Kidney (tissue), 13 donors: ENCODE measurements at regions not wholly inside any gene's neighbourhood (a gene's known extent, or its start where the extent isn't known, plus 50 kb on each side); places are given as distances from the start of the nearest gene placed in this dataset.

Experiments
- DNase-seq, 5 donors: peaks; one replicate each; pipeline ENCODE4 v3.0.0-alpha.2; 2013 to 2020
- FAIRE-seq: peaks from 2 replicates; lab custom pipeline; 2012; peaks lifted over from hg19 to GRCh38; lab: Jason Lieb, UNC
- H3K27ac ChIP-seq, 2 donors: one replicate each; pipeline ENCODE4 v1.7.0; 2013; ENCODE audit warnings: low read depth in 2 of 2, low read length in 2 of 2, inconsistent platforms in 1 of 2
- H3K27me3 ChIP-seq: one replicate; pipeline ENCODE4 v1.7.1; 2013; ENCODE audit warnings: low read length, inconsistent platforms; ENCODE audit not compliant: control insufficient read depth, insufficient read depth
- H3K36me3 ChIP-seq, 3 donors: one replicate each; pipeline versions ENCODE4 v1.7.0 to v1.7.1; 2013; ENCODE audit warnings: low read length in 3 of 3, control low read depth in 1 of 3, inconsistent platforms in 1 of 3; ENCODE audit not compliant: insufficient read depth in 3 of 3, control insufficient read depth in 2 of 3
- H3K4me1 ChIP-seq, 3 donors: one replicate each; pipeline versions ENCODE4 v1.7.0 to v1.7.1; 2013; ENCODE audit warnings: low read length in 3 of 3, inconsistent platforms in 1 of 3, low read depth in 1 of 3; ENCODE audit not compliant: control insufficient read depth in 2 of 3, insufficient read depth in 2 of 3
- H3K4me3 ChIP-seq, 3 donors: one replicate each; pipeline versions ENCODE4 v1.7.0 to v1.8.1; 2013; ENCODE audit warnings: low read length in 3 of 3, control low read depth in 1 of 3, inconsistent platforms in 1 of 3
- H3K9ac ChIP-seq, 3 donors: one replicate each; pipeline versions ENCODE4 v1.7.0 to v1.7.1; 2013; ENCODE audit warnings: low read length in 3 of 3, control low read depth in 1 of 3, inconsistent platforms in 1 of 3
- H3K9me3 ChIP-seq, 3 donors: one replicate each; pipeline versions ENCODE4 v1.7.0 to v1.7.1; 2013; ENCODE audit warnings: low read length in 3 of 3, control low read depth in 1 of 3, inconsistent platforms in 1 of 3; ENCODE audit not compliant: control insufficient read depth in 2 of 3, insufficient read depth in 1 of 3
- intact Hi-C: fragments of 100-400 bp; cut with DNase I; formaldehyde crosslinking; loops from one replicate; pipeline ENCODE4 v1.11.1; 2022
- TF ChIP-seq, protein P1 (sequence below): IDR thresholded peaks from 3 replicates; pipeline ENCODE4 v1.5.1; 2012; ENCODE audit warnings: mild to moderate bottlenecking, moderate library complexity, borderline replicate concordance; ENCODE audit not compliant: insufficient read depth; ENCODE audit errors: extremely low read depth
- donor health status: control.
- donor health status: control.
- donor health status: control.
- donor health status: control.
- donor health status: control.
- donor health status: DM: yes; HTN: yes; CAD: no.
- donor health status: Normal renal cell carcinoma (clear cell type).

DNA sequence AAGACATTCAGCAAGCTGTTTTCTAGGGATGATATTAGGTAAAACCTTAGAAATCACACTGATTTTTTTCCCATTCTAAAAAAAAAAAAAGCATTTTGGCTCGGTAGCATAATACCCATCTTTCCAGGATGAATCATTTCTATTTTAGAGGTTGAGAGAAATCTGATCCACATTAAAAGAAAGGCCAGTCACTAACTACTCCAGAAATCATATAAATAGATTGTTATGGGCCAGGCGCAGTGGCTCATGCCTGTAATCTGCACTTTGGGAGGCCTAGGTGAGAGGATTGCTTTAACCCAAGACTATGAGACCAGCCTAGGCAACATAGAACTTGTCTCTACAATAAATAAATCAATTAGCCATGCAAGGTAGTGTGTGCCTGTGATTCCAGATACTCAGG lies 164.3 kb downstream of the BAMBI start:
- intact Hi-C loops = no loop called here

DNA sequence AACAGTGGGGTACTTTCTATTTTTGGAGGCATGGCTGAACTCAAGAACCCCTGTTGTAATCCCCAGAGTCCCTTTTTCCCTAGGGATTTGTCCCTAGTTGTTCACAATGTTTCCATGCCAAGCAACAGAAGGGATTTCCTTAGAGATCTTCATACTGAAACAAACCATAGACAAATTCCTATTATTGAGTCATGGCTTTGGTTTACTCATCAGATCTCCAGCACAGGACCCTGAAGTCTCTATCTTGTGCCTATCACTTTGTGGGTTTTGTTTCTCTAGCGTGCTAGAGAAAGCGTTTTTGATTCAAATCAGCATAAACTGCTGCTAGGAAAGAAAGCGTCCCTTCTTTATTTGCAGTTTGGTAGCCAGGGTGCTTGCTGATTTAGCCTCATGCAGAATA lies 165.0 kb downstream of the BAMBI start:
- DNase-seq (no peak), FAIRE-seq (no peak)
- Histone ChIP-seq H3K27ac (no peak overlapping the region), H3K27me3 (no peaks in the 10 kb centered on the region), H3K4me1 (no peaks in the 10 kb centered on the region), H3K9me3 (peaks cover 0 to 15% (median 3%) of the 10 kb centered on the region in 3 donors), H3K36me3 (no peaks in the 10 kb centered on the region), H3K9ac (no peak overlapping the region), H3K4me3 (no peak overlapping the region)
- intact Hi-C loops = no loop called here
- TF ChIP-seq, protein P1, sequence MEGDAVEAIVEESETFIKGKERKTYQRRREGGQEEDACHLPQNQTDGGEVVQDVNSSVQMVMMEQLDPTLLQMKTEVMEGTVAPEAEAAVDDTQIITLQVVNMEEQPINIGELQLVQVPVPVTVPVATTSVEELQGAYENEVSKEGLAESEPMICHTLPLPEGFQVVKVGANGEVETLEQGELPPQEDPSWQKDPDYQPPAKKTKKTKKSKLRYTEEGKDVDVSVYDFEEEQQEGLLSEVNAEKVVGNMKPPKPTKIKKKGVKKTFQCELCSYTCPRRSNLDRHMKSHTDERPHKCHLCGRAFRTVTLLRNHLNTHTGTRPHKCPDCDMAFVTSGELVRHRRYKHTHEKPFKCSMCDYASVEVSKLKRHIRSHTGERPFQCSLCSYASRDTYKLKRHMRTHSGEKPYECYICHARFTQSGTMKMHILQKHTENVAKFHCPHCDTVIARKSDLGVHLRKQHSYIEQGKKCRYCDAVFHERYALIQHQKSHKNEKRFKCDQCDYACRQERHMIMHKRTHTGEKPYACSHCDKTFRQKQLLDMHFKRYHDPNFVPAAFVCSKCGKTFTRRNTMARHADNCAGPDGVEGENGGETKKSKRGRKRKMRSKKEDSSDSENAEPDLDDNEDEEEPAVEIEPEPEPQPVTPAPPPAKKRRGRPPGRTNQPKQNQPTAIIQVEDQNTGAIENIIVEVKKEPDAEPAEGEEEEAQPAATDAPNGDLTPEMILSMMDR = no peak

More for the DNA sequence above, 164.3 kb downstream of the BAMBI start:
- DNase-seq (no peak), FAIRE-seq (no peak)
- Histone ChIP-seq H3K9ac (no peak overlapping the region), H3K9me3 (peaks cover 0 to 15% (median 3%) of the 10 kb centered on the region in 3 donors), H3K4me3 (no peak overlapping the region), H3K4me1 (no peaks in the 10 kb centered on the region), H3K27me3 (no peaks in the 10 kb centered on the region), H3K36me3 (no peaks in the 10 kb centered on the region), H3K27ac (no peak overlapping the region)
- TF ChIP-seq, protein P1 = no peak

DNA sequence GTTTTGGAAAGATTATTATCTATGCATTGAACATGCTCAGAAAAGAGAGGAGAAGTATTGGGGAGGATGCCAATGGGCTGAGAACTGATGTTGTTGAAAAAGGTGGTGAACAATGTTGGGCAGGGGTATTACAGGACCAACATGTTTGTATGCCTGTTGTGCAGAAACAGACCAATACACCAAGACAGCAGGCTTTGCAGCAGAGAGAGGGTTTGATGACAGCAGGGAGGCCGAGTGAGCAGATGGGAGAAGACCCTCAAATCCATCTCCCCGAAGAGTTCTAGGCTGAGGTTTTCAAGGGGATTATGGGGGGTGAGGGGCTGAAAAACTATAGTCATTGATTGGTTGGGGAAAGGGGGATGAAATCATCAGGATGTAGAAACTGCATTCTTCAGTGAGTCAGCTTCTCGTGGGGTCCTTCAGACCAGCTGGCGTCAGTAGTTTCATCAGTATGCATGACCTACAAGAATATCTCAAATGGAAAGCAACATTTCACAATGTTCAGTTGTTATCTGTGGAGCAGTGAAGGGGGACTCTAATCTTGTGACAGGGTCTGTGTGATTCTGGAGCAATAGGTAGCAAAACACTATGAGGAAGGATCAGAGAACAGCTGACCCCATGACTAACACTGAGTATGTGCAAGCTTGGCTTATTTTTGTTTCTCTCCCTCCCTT lies 167.8 kb downstream of the BAMBI start:
- no peak overlapping the region for H3K4me3 ChIP-seq
- H3K27ac ChIP-seq = no peak overlapping the region
- FAIRE-seq (no peak), DNase-seq (no peak)
- H3K27me3 ChIP-seq = no peaks in the 10 kb centered on the region
- no peak overlapping the region for H3K9ac ChIP-seq
- TF ChIP-seq, protein P1 = no peak
- intact Hi-C loops = no loop called here
- peaks cover 0 to 15% (median 3%) of the 10 kb centered on the region in 3 donors for H3K9me3 ChIP-seq
- H3K36me3 ChIP-seq = no peaks in the 10 kb centered on the region
- no peaks in the 10 kb centered on the region for H3K4me1 ChIP-seq

- TF ChIP-seq, protein P1 = no peak
- Histone ChIP-seq H3K36me3 (no peaks in the 10 kb centered on the region), H3K4me1 (peaks cover 3 to 11% (median 3%) of the 10 kb centered on the region in 3 donors), H3K9ac (no peak overlapping the region), H3K27ac (no peak overlapping the region), H3K4me3 (no peak overlapping the region), H3K9me3 (peaks cover 0 to 12% (median 3%) of the 10 kb centered on the region in 3 donors), H3K27me3 (no peaks in the 10 kb centered on the region)
- no peak for FAIRE-seq
- no peak for DNase-seq
- intact Hi-C loops = no loop called here
Measured at GRCh38 chr10:28849309-28849708, 172.0 kb downstream of the BAMBI start.
